Astrocyte (in vitro differentiated cells and primary cell): ENCODE measurements at regions not wholly inside any gene's neighbourhood (a gene's known extent, or its start where the extent isn't known, plus 50 kb on each side); places are given as distances from the start of the nearest gene placed in this dataset.

Source experiments
- EZH2 ChIP-seq: IDR thresholded peaks from 2 replicates; pipeline ENCODE4 v1.6.1; 2012; ENCODE audit warnings: mild to moderate bottlenecking, low read length, inconsistent platforms; ENCODE audit not compliant: insufficient read depth
- TF ChIP-seq, protein P1 (sequence below): IDR thresholded peaks from 2 replicates; pipeline ENCODE4 v1.5.1; 2011; ENCODE audit warnings: low read depth, mild to moderate bottlenecking, inconsistent platforms, low read length, moderate library complexity; ENCODE audit not compliant: insufficient read depth

DNA sequence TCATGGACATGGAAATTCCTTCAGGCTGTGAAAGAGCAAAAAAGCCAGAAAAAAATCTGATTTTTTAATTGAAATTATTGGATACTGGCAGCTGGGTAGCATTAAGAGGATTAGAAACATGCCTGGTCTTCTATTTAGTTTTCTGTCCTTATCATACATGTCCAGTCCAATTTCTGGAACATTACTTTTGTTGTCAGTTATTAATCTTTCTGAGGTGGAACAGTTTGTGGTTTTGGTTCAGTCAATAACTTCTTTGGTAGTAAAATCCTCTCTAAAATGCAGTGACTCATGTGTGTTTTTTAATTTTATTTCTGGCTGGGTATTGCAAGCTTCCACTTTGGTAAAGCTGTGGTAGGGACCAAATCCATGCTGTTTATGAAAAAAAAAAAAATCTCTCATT lies 687.0 kb upstream of the ADGRL2 start:
- TF ChIP-seq EZH2: no peak
- TF ChIP-seq, protein P1, sequence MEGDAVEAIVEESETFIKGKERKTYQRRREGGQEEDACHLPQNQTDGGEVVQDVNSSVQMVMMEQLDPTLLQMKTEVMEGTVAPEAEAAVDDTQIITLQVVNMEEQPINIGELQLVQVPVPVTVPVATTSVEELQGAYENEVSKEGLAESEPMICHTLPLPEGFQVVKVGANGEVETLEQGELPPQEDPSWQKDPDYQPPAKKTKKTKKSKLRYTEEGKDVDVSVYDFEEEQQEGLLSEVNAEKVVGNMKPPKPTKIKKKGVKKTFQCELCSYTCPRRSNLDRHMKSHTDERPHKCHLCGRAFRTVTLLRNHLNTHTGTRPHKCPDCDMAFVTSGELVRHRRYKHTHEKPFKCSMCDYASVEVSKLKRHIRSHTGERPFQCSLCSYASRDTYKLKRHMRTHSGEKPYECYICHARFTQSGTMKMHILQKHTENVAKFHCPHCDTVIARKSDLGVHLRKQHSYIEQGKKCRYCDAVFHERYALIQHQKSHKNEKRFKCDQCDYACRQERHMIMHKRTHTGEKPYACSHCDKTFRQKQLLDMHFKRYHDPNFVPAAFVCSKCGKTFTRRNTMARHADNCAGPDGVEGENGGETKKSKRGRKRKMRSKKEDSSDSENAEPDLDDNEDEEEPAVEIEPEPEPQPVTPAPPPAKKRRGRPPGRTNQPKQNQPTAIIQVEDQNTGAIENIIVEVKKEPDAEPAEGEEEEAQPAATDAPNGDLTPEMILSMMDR: no peak
